ENCODE measurements at regions not wholly inside any gene's neighbourhood (a gene's known extent, or its start where the extent isn't known, plus 50 kb on each side); places are given as distances from the start of the nearest gene placed in this dataset.

DNA sequence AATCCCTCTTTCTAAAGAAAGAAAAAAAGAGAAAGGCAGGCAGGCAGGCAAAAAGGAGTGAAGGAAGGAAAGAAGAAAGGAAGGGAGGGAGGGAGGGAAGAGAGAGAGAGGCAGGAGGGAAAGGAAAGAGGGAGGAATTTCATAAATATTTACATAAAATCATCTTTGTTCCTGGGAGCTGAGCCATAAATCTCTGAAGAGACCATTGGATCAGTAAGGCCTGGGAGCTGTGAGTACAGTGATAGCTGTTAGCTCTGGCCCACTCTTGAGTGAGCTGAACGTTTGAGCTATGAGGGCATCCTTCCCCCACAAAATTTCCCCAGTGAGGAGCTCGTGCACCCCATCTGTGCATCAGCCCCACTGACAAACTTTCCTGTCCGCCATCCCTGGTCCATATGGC lies 224.0 kb downstream of the SOD2 start:
- no peak overlapping the region for H3K4me3 ChIP-seq (ENCODE audit: insufficient read depth, low read length, poor library complexity, severe bottlenecking)
- peak overlapping the region; percentile 98 for H3K4me2 ChIP-seq (ENCODE audit: low read depth, low read length, poor library complexity, severe bottlenecking)
- H3K9me2 ChIP-seq (replicated peaks; ENCODE audit: insufficient read depth, low read length) = no peaks in the 10 kb centered on the region
- H3K36me3 ChIP-seq (ENCODE audit: low read length) = no peaks in the 10 kb centered on the region
- peak overlapping the region; percentile 100 for H3K27ac ChIP-seq (ENCODE audit: low read depth, low read length)
- no peaks in the 10 kb centered on the region for H3K27me3 ChIP-seq (ENCODE audit: low read length)
- TF ChIP-seq, protein P1, sequence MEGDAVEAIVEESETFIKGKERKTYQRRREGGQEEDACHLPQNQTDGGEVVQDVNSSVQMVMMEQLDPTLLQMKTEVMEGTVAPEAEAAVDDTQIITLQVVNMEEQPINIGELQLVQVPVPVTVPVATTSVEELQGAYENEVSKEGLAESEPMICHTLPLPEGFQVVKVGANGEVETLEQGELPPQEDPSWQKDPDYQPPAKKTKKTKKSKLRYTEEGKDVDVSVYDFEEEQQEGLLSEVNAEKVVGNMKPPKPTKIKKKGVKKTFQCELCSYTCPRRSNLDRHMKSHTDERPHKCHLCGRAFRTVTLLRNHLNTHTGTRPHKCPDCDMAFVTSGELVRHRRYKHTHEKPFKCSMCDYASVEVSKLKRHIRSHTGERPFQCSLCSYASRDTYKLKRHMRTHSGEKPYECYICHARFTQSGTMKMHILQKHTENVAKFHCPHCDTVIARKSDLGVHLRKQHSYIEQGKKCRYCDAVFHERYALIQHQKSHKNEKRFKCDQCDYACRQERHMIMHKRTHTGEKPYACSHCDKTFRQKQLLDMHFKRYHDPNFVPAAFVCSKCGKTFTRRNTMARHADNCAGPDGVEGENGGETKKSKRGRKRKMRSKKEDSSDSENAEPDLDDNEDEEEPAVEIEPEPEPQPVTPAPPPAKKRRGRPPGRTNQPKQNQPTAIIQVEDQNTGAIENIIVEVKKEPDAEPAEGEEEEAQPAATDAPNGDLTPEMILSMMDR (IDR thresholded peaks at IDR 0.05; ENCODE audit: insufficient read depth, low read length, poor library complexity, severe bottlenecking) = no peak
- no peak for TF ChIP-seq EZH2phosphoT487 (conservative IDR thresholded peaks at IDR 0.05; ENCODE audit: low read length)
- H4K20me1 ChIP-seq (ENCODE audit: low read depth, low read length) = no peaks in the 10 kb centered on the region
- H3K79me2 ChIP-seq (ENCODE audit: insufficient read depth, low read length) = no peaks in the 10 kb centered on the region
- H3K9ac ChIP-seq (ENCODE audit: low read length) = no peak overlapping the region
- no peak overlapping the region for H2AFZ ChIP-seq (ENCODE audit: low read depth, low read length, severe bottlenecking)
- H3F3A ChIP-seq (ENCODE audit: insufficient read depth) = peaks cover 23% of the 10 kb centered on the region
- H3K9me3 ChIP-seq (ENCODE audit: insufficient read depth, low read length) = peaks cover 16% of the 10 kb centered on the region; the same call in 1 of the 2 replicates

DNA sequence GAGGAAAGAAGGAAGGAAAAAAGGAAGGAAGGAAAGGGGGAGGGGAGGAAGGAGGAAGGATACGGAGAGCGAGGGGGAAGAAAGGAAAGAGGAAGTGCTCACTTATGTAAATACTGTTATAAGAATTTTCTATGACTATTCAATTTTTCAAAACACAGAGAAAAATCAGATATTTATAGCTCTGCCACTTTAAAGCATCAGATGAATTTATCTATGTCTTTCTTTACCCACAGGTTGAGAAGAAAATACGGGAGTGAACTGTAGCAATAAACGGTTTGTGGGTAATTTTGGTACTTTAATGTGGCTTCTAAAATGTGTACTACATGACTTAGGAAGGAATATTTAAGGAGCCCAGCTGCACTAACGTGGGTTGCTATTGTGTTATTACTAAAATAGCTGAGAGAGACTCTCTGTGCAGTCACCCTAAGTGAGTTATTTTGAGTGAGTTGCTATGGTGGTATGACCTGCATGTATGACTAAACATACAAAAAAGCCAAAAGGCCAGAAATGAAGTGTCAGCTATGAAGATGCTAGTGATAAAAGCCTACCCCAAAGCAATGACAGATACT lies 225.5 kb downstream of the SOD2 start:
- Histone ChIP-seq H3K9ac (ENCODE audit: low read length) (peak overlapping the region; percentile 54), H3K79me2 (ENCODE audit: insufficient read depth, low read length) (no peaks in the 10 kb centered on the region), H2AFZ (ENCODE audit: low read depth, low read length, severe bottlenecking) (peak overlapping the region; percentile 59), H3K4me3 (ENCODE audit: insufficient read depth, low read length, poor library complexity, severe bottlenecking) (peak overlapping the region; percentile 47), H3K4me2 (ENCODE audit: low read depth, low read length, poor library complexity, severe bottlenecking) (peak overlapping the region; percentile 98), H3K27ac (ENCODE audit: low read depth, low read length) (peak overlapping the region; percentile 100), H3K9me3 (ENCODE audit: insufficient read depth, low read length) (peaks cover 16% of the 10 kb centered on the region; the same call in 1 of the 2 replicates), H3K9me2 (replicated peaks; ENCODE audit: insufficient read depth, low read length) (no peaks in the 10 kb centered on the region), H4K20me1 (ENCODE audit: low read depth, low read length) (no peaks in the 10 kb centered on the region), H3K27me3 (ENCODE audit: low read length) (no peaks in the 10 kb centered on the region), H3F3A (ENCODE audit: insufficient read depth) (peaks cover 26% of the 10 kb centered on the region), H3K36me3 (ENCODE audit: low read length) (no peaks in the 10 kb centered on the region)
- TF ChIP-seq, protein P1 (IDR thresholded peaks at IDR 0.05; ENCODE audit: insufficient read depth, low read length, poor library complexity, severe bottlenecking) = no peak

DNA sequence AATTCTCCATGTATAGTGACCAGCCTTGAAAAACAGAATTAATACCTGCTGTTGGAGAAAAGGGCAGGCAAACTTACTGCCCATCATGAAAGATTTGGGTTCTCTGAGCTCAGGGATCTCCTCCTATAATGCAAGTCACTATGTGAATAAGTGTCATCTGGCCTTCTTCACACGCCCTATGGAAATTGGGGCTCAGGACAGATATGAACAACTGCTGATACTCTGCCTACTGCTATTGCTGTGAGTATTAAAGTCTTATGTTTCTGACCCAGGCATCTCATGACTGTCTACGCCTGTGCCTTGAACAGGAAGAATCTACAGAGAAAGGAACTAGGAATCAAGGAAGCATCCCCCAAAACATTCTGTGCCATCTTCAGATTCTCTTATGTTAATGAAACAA lies 226.1 kb downstream of the SOD2 start:
- Histone ChIP-seq H3K27ac (ENCODE audit: low read depth, low read length) (peak overlapping the region; percentile 100), H3K79me2 (ENCODE audit: insufficient read depth, low read length) (no peaks in the 10 kb centered on the region), H4K20me1 (ENCODE audit: low read depth, low read length) (no peaks in the 10 kb centered on the region), H3K27me3 (ENCODE audit: low read length) (no peaks in the 10 kb centered on the region), H3K9ac (ENCODE audit: low read length) (peak overlapping the region; percentile 54), H3K9me3 (ENCODE audit: insufficient read depth, low read length) (peaks cover 16% of the 10 kb centered on the region; the same call in 1 of the 2 replicates), H3K9me2 (replicated peaks; ENCODE audit: insufficient read depth, low read length) (no peaks in the 10 kb centered on the region), H3K4me2 (ENCODE audit: low read depth, low read length, poor library complexity, severe bottlenecking) (peak overlapping the region; percentile 98), H2AFZ (ENCODE audit: low read depth, low read length, severe bottlenecking) (peak overlapping the region; percentile 23), H3K36me3 (ENCODE audit: low read length) (no peaks in the 10 kb centered on the region), H3F3A (ENCODE audit: insufficient read depth) (peaks cover 26% of the 10 kb centered on the region), H3K4me3 (ENCODE audit: insufficient read depth, low read length, poor library complexity, severe bottlenecking) (peak overlapping the region; percentile 47)
- no peak for TF ChIP-seq EZH2phosphoT487 (conservative IDR thresholded peaks at IDR 0.05; ENCODE audit: low read length)
- TF ChIP-seq, protein P1 (IDR thresholded peaks at IDR 0.05; ENCODE audit: insufficient read depth, low read length, poor library complexity, severe bottlenecking) = no peak

Data from SU-DHL-6 (cell line).